Ishikawa (cell line): ENCODE measurements at regions not wholly inside any gene's neighbourhood (a gene's known extent, or its start where the extent isn't known, plus 50 kb on each side); places are given as distances from the start of the nearest gene placed in this dataset.

Experiments used
- CEBPB ChIP-seq: IDR thresholded peaks from 2 replicates; pipeline ENCODE4 v1.6.1; 2012
- CREB1 ChIP-seq: IDR thresholded peaks from 2 replicates; pipeline ENCODE4 v1.6.1; 2012; ENCODE audit warnings: low read depth
- EGR1 ChIP-seq: IDR thresholded peaks from 2 replicates; pipeline ENCODE4 v1.6.1; 2012
- EP300 ChIP-seq: IDR thresholded peaks from 2 replicates; pipeline ENCODE4 v1.6.1; 2012; ENCODE audit warnings: borderline replicate concordance
- FOXM1 ChIP-seq: IDR thresholded peaks from 2 replicates; pipeline ENCODE4 v1.6.1; 2012; ENCODE audit warnings: low read depth, borderline replicate concordance
- NFIC ChIP-seq: IDR thresholded peaks from 2 replicates; pipeline ENCODE4 v1.6.1; 2012
- RAD21 ChIP-seq: IDR thresholded peaks from 2 replicates; pipeline ENCODE4 v1.6.1; 2012; ENCODE audit warnings: low read depth
- TAF1 ChIP-seq: IDR thresholded peaks from 2 replicates; pipeline ENCODE4 v1.6.1; 2012; ENCODE audit warnings: low read depth, mild to moderate bottlenecking
- TCF12 ChIP-seq: IDR thresholded peaks from 2 replicates; pipeline ENCODE4 v1.6.1; 2012; ENCODE audit warnings: low read depth
- TEAD4 ChIP-seq: IDR thresholded peaks from 2 replicates; pipeline ENCODE4 v1.6.1; 2012
- YY1 ChIP-seq: IDR thresholded peaks from 2 replicates; pipeline ENCODE4 v1.6.1; 2012; ENCODE audit warnings: low read depth
- ZBTB7A ChIP-seq: IDR thresholded peaks from 2 replicates; pipeline ENCODE4 v1.6.1; 2012; ENCODE audit warnings: low read depth
- TF ChIP-seq, protein P1 (sequence below): IDR thresholded peaks from 2 replicates; pipeline ENCODE4 v1.6.1; 2012
- TF ChIP-seq, protein P2 (sequence below): IDR thresholded peaks from 2 replicates; pipeline ENCODE4 v1.6.1; 2012
- TF ChIP-seq, protein P3 (sequence below): IDR thresholded peaks from 2 replicates; pipeline ENCODE4 v1.6.1; 2012; ENCODE audit warnings: low read depth, mild to moderate bottlenecking

DNA sequence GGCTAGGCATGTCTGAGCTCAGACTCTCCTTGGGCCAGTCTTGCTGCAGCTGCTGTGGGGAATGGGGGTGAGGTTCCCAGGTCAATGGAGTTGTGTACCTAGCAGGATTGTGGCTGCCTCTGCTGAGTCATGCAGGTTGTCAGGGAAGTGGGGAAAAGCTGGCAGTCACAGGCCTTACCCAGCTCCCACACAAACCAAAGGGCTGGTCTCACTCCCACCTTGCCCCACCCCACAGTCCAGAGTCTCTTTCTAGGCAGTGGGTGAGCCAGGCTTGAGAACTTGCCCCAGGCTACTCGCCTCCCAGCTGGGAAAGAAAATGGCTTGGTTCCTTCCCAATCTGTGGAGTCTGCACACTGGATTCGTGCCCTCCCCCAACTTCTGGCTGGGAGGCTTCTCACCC lies 65.7 kb downstream of the SCP2D1 start:
- no peak for TF ChIP-seq ZBTB7A
- TF ChIP-seq RAD21 = no peak
- TF ChIP-seq, protein P1, sequence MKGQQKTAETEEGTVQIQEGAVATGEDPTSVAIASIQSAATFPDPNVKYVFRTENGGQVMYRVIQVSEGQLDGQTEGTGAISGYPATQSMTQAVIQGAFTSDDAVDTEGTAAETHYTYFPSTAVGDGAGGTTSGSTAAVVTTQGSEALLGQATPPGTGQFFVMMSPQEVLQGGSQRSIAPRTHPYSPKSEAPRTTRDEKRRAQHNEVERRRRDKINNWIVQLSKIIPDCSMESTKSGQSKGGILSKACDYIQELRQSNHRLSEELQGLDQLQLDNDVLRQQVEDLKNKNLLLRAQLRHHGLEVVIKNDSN = no peak

DNA sequence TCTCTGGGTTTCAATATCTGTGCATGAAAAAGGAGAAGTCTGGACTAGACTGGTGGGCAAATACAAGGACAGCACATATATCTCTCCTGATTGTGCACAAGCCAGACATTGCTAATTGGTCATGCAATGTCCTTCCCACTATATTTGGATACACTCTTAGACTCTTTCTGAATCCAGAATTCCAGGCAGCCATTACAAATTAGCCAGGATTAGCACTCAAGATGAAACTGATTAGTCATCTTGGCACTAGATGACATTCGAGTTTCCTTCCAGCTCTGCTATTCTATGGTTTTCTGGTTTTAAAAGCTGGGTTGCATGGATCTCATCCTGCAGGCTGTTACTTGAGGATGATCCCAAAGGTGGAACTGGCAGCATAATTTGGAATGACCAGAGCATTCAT lies 73.2 kb downstream of the SCP2D1 start:
- TF ChIP-seq EP300 = no peak
- TF ChIP-seq, protein P1 = no peak
- TF ChIP-seq, protein P2, sequence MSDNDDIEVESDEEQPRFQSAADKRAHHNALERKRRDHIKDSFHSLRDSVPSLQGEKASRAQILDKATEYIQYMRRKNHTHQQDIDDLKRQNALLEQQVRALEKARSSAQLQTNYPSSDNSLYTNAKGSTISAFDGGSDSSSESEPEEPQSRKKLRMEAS = no peak
- no peak for TF ChIP-seq TAF1
- TF ChIP-seq NFIC = no peak
- no peak for TF ChIP-seq RAD21
- no peak for TF ChIP-seq CREB1
- TF ChIP-seq TEAD4 = no peak
- TF ChIP-seq FOXM1 = no peak
- no peak for TF ChIP-seq EGR1
- TF ChIP-seq ZBTB7A = no peak
- no peak for TF ChIP-seq YY1
- TF ChIP-seq TCF12 = no peak
- TF ChIP-seq CEBPB = no peak
- TF ChIP-seq, protein P3, sequence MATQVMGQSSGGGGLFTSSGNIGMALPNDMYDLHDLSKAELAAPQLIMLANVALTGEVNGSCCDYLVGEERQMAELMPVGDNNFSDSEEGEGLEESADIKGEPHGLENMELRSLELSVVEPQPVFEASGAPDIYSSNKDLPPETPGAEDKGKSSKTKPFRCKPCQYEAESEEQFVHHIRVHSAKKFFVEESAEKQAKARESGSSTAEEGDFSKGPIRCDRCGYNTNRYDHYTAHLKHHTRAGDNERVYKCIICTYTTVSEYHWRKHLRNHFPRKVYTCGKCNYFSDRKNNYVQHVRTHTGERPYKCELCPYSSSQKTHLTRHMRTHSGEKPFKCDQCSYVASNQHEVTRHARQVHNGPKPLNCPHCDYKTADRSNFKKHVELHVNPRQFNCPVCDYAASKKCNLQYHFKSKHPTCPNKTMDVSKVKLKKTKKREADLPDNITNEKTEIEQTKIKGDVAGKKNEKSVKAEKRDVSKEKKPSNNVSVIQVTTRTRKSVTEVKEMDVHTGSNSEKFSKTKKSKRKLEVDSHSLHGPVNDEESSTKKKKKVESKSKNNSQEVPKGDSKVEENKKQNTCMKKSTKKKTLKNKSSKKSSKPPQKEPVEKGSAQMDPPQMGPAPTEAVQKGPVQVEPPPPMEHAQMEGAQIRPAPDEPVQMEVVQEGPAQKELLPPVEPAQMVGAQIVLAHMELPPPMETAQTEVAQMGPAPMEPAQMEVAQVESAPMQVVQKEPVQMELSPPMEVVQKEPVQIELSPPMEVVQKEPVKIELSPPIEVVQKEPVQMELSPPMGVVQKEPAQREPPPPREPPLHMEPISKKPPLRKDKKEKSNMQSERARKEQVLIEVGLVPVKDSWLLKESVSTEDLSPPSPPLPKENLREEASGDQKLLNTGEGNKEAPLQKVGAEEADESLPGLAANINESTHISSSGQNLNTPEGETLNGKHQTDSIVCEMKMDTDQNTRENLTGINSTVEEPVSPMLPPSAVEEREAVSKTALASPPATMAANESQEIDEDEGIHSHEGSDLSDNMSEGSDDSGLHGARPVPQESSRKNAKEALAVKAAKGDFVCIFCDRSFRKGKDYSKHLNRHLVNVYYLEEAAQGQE = no peak

DNA sequence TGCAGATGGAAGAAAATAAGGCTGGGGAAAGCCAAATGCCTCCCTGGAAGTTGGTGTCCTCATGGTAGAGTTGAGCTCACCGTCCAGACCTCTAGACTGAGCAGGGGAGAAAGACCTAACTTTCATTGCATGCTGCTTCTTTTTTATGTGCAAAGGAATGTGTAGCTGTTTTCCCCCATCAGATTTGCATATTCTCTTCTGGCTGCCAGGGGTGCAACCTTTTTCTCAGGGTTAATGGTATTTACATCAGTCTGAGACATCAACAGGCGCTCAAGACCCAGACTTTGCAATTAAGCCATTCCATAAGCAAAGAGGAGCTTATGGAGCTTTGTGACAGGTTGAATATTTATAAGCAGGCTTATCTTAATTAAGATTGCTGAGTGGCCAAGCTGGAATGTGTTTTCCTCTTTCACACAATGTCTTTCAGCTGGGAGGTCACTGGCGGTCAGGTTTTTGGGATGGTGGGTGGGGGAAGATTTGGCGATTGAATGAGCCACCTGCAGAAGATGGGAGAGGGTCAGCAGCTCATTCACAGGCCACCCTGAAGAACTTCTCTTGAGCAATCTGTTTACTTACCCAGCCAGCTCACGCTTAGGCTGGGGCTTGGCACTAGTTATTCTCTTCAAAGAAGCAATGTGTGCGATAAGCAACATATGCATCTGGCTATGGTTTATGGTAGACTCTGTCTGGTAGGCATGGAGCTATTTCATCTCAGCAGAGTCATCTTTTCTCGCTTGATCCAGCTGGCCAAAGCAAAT lies 88.6 kb downstream of the SCP2D1 start:
- TF ChIP-seq RAD21 = no peak
- TF ChIP-seq, protein P3 = no peak
- TF ChIP-seq EGR1 = no peak
- TF ChIP-seq EP300 = no peak
- no peak for TF ChIP-seq FOXM1
- TF ChIP-seq YY1 = no peak
- TF ChIP-seq, protein P1 = no peak
- no peak for TF ChIP-seq CREB1

DNA sequence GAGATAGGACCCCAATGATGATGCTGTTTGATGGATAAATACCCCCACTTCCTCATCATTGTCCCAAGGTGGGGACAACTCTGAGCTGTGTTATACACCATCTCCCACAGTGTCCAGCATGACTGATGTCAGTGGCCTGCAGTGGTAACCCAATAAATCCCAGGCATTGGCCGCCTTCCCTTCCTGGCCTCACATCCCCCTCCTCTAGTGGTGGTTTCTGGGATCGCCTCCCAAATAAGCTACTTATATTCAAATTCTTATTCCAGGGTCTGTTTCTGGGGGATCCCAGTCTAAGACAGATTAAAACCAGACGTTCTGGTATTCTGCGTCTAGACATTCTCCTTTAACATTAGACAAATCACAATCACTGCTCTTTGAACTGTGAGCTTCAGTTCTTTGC lies 90.6 kb downstream of the SCP2D1 start:
- TF ChIP-seq, protein P1 = no peak
- TF ChIP-seq CREB1 = no peak
- no peak for TF ChIP-seq TCF12
- TF ChIP-seq YY1 = no peak
- TF ChIP-seq, protein P2 = no peak
- no peak for TF ChIP-seq FOXM1
- TF ChIP-seq RAD21 = no peak
- no peak for TF ChIP-seq TAF1
- no peak for TF ChIP-seq ZBTB7A
- TF ChIP-seq CEBPB = no peak
- no peak for TF ChIP-seq NFIC
- no peak for TF ChIP-seq EP300
- TF ChIP-seq TEAD4 = no peak
- TF ChIP-seq, protein P3 = no peak
